K562 (cell line): ENCODE measurements at regions not wholly inside any gene's neighbourhood (a gene's known extent, or its start where the extent isn't known, plus 50 kb on each side); places are given as distances from the start of the nearest gene placed in this dataset.

Experiments used
- ATAC-seq: fragments of 200-7000 bp; cut with Tn5 transposase; 3 replicates; pipeline ENCODE4 v1.9.1; 2020; ENCODE audit warnings: moderate library complexity
- BruUV-seq: library from RNA; stranded (reverse); fragments of 400-500 nt; replicated peaks from 2 replicates; lab custom pipeline; 2021; lab: Mats Ljungman, UMichigan
- CTCF ChIA-PET: fragments of 300-600 bp; formaldehyde crosslinking; extraction: SDS; loops from one replicate; lab custom pipeline; 2021; ENCODE audit warnings: low intra/inter-chr PET ratio; lab: Yijun Ruan, JAX
- POLR2A ChIA-PET: fragments of 300-600, 350-650 bp; sonication (Branson Sonifier 250); formaldehyde crosslinking; extraction: SDS; loops from one replicate; lab custom pipeline; 2021; ENCODE audit warnings: antibody characterized with exemption, inconsistent platforms; lab: Yijun Ruan, JAX
- DNase-seq, 4 experiments: peaks; one replicate each; pipeline versions ENCODE4 v3.0.0 to v3.0.0-alpha.2; 2011 to 2018; ENCODE audit warnings: low spot score in 3 of 4, mixed read lengths in 3 of 4; ENCODE audit errors: extremely low read depth in 1 of 4
- FAIRE-seq: peaks from 2 replicates; lab custom pipeline; 2011; peaks lifted over from hg19 to GRCh38; lab: Jason Lieb, UNC
- H2AFZ ChIP-seq: 2 replicates; pipeline ENCODE4 v1.6.0; 2011; ENCODE audit warnings: low read depth, low read length, control low read depth, inconsistent platforms
- H3K27ac ChIP-seq: fragments of 200-600 bp; 3 replicates; pipeline ENCODE4 v1.8.0; 2011; ENCODE audit warnings: low read depth, mild to moderate bottlenecking, control low read depth, inconsistent platforms, low read length, moderate library complexity, mixed read lengths; ENCODE audit errors: extremely low read depth
- H3K27me3 ChIP-seq, 2 experiments: fragments of 300-600 bp in 1 of 2; 2 replicates in 1 of 2; 3 replicates in 1 of 2; pipeline versions ENCODE4 v1.6.0 to v1.8.0; 2011; ENCODE audit warnings: inconsistent platforms in 2 of 2, low read length in 2 of 2, mild to moderate bottlenecking in 1 of 2, mixed read lengths in 1 of 2, moderate library complexity in 1 of 2; ENCODE audit not compliant: control insufficient read depth in 2 of 2, insufficient read depth in 2 of 2
- H3K36me3 ChIP-seq: fragments of 300-600 bp; 3 replicates; pipeline ENCODE4 v1.8.0; 2011; ENCODE audit warnings: mild to moderate bottlenecking, low read length, inconsistent platforms; ENCODE audit not compliant: control insufficient read depth, insufficient read depth
- H3K4me1 ChIP-seq, 2 experiments: fragments of 200-600 bp in 1 of 2; replicated peaks in 1 of 2; 2 replicates in 1 of 2; 3 replicates in 1 of 2; pipeline versions ENCODE4 v1.5.1 to v1.8.0; 2011; ENCODE audit warnings: inconsistent platforms in 2 of 2, low read length in 2 of 2, mild to moderate bottlenecking in 1 of 2, mixed read lengths in 1 of 2, moderate library complexity in 1 of 2; ENCODE audit not compliant: control insufficient read depth in 2 of 2, insufficient read depth in 2 of 2
- H3K4me2 ChIP-seq: 2 replicates; pipeline ENCODE4 v1.6.1; 2011; ENCODE audit warnings: low read length, control low read depth, inconsistent platforms, mixed read lengths; ENCODE audit not compliant: insufficient read depth
- H3K4me3 ChIP-seq: fragments of 200-600 bp; sonication (generic), shearing (Covaris generic); 2 replicates; pipeline ENCODE4 v1.5.1; 2016; ENCODE audit warnings: control low read depth, inconsistent platforms
- H3K79me2 ChIP-seq: fragments of 200-600 bp; 3 replicates; pipeline ENCODE4 v1.8.0; 2011; ENCODE audit warnings: low read length, inconsistent platforms; ENCODE audit not compliant: control insufficient read depth, insufficient read depth
- H3K9ac ChIP-seq, 2 experiments: 2 replicates each; pipeline versions ENCODE4 v1.6.0 to v1.6.1; 2011; ENCODE audit warnings: low read depth in 2 of 2, low read length in 2 of 2, control low read depth in 1 of 2, inconsistent platforms in 1 of 2, mild to moderate bottlenecking in 1 of 2, mixed read lengths in 1 of 2; ENCODE audit not compliant: insufficient read depth in 1 of 2
- H3K9me1 ChIP-seq: one replicate; pipeline ENCODE4 v1.6.0; 2011; ENCODE audit warnings: inconsistent platforms, mild to moderate bottlenecking, low read length, moderate library complexity; ENCODE audit not compliant: control insufficient read depth, insufficient read depth
- H3K9me3 ChIP-seq: replicated peaks from 2 replicates; pipeline ENCODE4 v1.5.1; 2011; ENCODE audit warnings: low read depth, low read length, inconsistent platforms; ENCODE audit not compliant: control insufficient read depth, insufficient read depth
- H4K20me1 ChIP-seq: replicated peaks from 2 replicates; pipeline ENCODE4 v1.6.1; 2011; ENCODE audit warnings: low read length, inconsistent platforms, mixed read lengths; ENCODE audit not compliant: control insufficient read depth, insufficient read depth
- JUND ChIP-seq, 2 experiments: IDR thresholded peaks; 2 replicates in 1 of 2; 3 replicates in 1 of 2; pipeline ENCODE4 v1.6.1; 2011; ENCODE audit warnings: borderline replicate concordance in 2 of 2, low read depth in 2 of 2, low read length in 2 of 2, improper control_type of control experiment in 1 of 2, missing biosample characterization in 1 of 2, missing genetic modification characterization in 1 of 2, missing genetic modification reagents in 1 of 2
- POLR2B ChIP-seq: fragments of 450-650 bp; IDR thresholded peaks from 2 replicates; pipeline ENCODE4 v1.6.1; 2018; ENCODE audit warnings: low read depth; ENCODE audit not compliant: partially characterized antibody
- WGBS: fragments of 100-300 bp; shearing (Covaris generic); methylation state at CpG from one replicate; pipeline ENCODE4 v1.1.6; 2016; ENCODE audit warnings: low coverage, mixed read lengths; ENCODE audit not compliant: insufficient coverage; ENCODE audit errors: missing lambda C conversion rate; 5-methylcytosine and 5-hydroxymethylcytosine counted together
- in situ Hi-C: fragments of 300-500 bp; cut with MboI; formaldehyde crosslinking; loops from 4 replicates; pipeline ENCODE4 v1.15.0; 2018; ENCODE audit warnings: inconsistent platforms, mixed read lengths
- intact Hi-C: fragments of 100-400 bp; cut with micrococcal nuclease; formaldehyde crosslinking; loops from 2 replicates; pipeline ENCODE4 v1.14.2; 2022
- TF ChIP-seq, protein P1 (sequence below), 2 experiments: fragments of 450-650 bp in 1 of 2; sonication (generic) in 1 of 2; formaldehyde crosslinking in 1 of 2; IDR thresholded peaks in 1 of 2; conservative IDR thresholded peaks in 1 of 2; 2 replicates each; pipeline versions ENCODE4 v1.6.1 to v1.8.1; 2016 to 2023; ENCODE audit warnings: mild to moderate bottlenecking in 2 of 2, moderate library complexity in 2 of 2, inconsistent platforms in 1 of 2, missing genetic modification reagents in 1 of 2

DNA sequence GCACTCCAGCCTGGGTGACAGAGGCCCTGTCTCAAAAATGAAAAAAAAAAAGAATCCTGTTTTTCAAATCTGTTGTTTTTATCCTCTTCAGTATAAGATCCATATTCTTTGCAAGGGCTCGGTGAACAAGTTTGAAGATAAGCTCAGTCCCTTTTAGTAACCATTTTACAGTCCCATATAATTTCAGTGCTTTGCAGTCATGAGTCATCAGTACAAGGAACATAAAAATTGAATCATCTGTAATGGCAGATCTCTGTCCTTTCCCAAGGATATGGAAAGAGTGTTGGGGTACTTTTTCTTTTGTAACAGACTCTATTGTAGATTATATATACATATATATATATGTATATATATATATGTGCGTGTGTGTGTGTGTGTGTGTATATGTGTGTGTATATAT lies 52.2 kb upstream of the ZPBP start:
- intact Hi-C loops = no loop called here
- Histone ChIP-seq H3K4me1 (no peaks in the 10 kb centered on the region), H4K20me1 (no peaks in the 10 kb centered on the region), H3K79me2 (no peaks in the 10 kb centered on the region), H3K9ac (no peak overlapping the region), H3K9me3 (no peaks in the 10 kb centered on the region), H3K9me1 (no peaks in the 10 kb centered on the region), H3K36me3 (no peaks in the 10 kb centered on the region), H3K4me3 (no peak overlapping the region), H3K27ac (no peak overlapping the region), H3K4me2 (no peak overlapping the region), H2AFZ (no peak overlapping the region), H3K27me3 (peaks cover 5 to 32% of the 10 kb centered on the region in 2 experiments; a peak in 4 of 5 replicates)
- in situ Hi-C loops = loop anchor here (25.0 kb wide), 1 partner anchor 1217 kb away; no protein-coding TSS in a partner anchor
- POLR2A ChIA-PET = no interaction called here
- no TSS peak for BruUV-seq
- 9% methylated on average over 2 of the region's 2 CpGs for WGBS
- TF ChIP-seq, protein P1, sequence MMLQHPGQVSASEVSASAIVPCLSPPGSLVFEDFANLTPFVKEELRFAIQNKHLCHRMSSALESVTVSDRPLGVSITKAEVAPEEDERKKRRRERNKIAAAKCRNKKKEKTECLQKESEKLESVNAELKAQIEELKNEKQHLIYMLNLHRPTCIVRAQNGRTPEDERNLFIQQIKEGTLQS (IDR thresholded peaks at IDR 0.05) = peak; percentile 63
- TF ChIP-seq, protein P1 (CRISPR knock-in tag; conservative IDR thresholded peaks at IDR 0.05) = no peak
- TF ChIP-seq POLR2B (no peak), JUND (IDR thresholded peaks at IDR 0.05; ENCODE audit: borderline replicate concordance, low read depth, low read length) (peak; percentile 39; the same call in 1 of the 2 replicates), JUND (tag; IDR thresholded peaks at IDR 0.05; ENCODE audit: borderline replicate concordance, low read depth, low read length) (no peak; the same call in 2 of the 3 replicates)
- CTCF ChIA-PET = no interaction called here
- DNase-seq (no peak), FAIRE-seq (no peak), ATAC-seq (no peak)
